NCI-H2196 treated with DMSO at 0.1 percent for 48 hours (cell line): ENCODE measurements at regions not wholly inside any gene's neighbourhood (a gene's known extent, or its start where the extent isn't known, plus 50 kb on each side); places are given as distances from the start of the nearest gene placed in this dataset.
"Not testable (repeated sequence)": the region's sequence is repeated elsewhere in the genome, so short reads cannot be mapped to it uniquely, and the experiment has no call there.

ENCODE experiments used
- DNase-seq: peaks from one replicate; lab custom pipeline; 2025; ENCODE audit not compliant: unreplicated experiment; lab: John Stamatoyannopoulos, UW

DNA sequence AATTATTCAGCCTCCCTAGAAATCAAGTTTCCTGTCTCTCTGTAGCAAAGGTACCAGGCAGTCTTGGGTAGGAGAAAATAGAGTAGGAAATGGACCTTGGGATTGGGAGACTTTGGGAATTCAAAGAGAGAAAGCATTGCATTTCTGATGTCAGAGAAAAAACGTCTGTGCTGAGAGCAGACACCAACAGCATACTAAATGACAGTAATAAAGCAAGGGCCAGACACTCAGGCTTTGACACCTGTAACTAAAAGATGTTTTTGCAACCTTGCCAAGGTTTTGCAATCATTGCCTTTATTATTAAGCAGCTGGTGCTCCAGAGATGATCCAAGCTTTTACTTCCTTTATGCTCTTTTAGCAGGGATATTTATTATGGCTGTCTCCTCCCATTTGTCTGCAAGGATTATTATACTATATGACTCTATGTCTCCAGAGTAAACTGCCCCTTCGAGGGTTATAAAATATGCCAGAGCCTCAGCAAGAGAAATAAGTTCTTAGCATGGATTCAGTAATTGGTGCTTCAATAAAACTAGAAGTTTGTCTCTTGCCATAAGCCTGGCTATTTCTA lies 85.2 kb upstream of the GRAMD1B start:
- DNase-seq = peak; percentile 42

DNA sequence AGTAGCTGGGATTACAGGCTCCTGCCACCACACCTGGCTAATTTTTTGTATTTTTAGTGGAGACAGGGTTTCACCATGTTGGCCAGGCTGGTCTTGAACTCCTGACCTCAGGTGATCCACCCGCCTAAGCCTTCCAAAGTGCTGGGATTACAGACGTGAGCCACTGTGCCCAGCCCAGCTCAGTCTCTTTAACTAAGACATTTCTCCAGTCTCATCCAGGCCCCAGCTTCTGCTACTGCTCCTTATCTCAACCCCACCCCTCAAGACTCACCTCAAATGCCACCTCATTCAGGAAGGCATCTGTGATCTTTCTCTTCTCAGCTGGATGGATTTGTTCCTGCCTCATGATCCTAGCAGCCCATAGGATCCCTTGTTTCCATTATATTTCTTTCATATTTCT lies 85.9 kb upstream of the GRAMD1B start:
- DNase-seq = not testable (repeated sequence)

DNA sequence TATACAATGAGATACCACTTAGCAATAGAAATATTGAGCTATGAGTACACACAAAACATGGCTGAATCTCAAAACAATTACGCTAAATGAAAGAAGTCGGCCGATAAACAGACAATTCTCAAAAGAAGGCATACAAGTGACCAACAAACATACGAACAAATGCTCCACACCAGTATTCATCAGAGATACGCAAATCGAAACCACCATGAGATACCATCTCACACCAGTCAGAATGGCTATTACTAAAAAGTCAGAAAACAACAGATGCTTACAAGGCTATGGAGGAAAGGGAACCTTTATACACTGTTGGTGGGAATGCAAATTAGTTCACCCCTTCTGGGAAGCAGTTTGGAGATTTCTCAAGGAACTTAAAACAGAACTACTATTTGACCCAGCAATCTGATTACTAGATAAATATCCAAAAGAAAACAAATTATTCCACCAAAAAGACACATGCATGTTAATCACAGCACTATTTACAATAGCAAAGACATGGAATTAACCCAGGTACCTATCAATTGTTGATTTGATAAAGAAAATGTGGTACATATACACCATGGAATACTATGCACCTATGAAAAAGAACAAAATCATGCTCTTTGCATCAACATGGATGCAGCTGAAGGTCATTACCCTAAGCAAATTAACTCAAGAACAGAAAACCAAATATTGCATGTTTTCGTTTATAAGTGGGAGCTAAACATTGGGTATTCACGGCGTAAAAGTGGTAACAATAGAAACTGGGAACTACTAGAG lies 90.9 kb upstream of the GRAMD1B start:
- no peak for DNase-seq

DNA sequence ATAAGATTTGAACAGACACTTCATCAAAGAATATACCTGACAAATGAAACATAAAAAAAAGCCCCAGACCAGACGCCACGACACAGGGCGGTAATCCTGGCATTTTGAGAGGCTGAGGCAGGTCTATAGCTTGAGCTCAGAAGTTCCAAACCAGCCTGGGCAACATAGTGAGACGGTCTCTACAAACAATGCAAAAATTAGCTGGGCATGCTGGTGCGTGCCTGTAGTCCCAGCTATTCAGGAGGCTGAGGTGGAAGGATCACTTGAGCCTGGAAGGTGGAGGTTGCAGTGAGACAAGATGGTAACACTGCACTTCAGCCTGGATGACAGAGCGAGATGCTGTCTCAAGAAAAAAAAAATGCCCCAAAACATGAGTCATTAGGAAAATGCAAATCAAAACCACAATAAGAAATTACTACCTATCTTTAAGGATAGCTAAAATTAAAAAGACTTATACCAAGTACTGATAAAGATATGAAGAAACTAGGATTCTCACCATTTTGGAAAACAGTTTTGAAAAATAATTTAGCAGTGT lies 91.7 kb upstream of the GRAMD1B start:
- no peak for DNase-seq

DNA sequence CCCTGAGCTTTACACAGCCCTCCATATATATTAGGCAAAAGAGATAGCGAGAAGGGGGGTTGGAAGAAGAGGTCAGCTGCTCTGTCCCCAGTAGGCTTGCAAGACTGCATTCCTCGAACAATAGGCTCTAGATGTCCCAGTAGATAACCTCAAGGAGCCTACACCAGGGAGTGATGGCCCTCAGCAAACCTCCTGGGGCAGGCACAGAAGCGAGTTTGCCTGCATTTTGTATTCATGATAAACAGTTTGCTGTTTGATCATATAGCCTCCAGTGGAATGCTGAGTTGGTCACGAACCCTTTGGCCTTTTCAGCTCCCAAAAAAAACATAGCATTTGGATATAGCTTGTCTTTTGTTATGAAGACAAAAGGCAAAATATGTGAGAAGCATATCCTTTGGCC lies 95.1 kb upstream of the GRAMD1B start:
- DNase-seq = no peak

DNA sequence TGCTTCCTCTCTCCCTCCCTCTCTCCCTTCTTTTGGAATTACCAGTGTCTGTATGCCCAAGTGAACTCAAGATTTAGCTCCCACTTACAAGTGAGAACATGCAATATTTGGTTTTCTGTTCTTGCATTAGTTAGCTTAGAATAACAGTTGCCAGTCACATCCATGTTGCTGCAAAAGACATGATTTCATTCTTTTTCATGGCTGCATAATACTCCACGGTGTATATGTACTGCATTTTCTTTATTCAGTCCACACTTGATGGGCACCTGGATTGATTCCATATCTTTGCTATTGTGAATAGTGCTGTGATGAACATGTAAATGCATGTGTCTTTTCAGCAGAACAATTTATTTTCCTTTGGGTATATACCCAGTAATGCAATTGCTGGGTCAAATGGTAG lies 97.5 kb upstream of the GRAMD1B start:
- DNase-seq = not testable (repeated sequence)

DNA sequence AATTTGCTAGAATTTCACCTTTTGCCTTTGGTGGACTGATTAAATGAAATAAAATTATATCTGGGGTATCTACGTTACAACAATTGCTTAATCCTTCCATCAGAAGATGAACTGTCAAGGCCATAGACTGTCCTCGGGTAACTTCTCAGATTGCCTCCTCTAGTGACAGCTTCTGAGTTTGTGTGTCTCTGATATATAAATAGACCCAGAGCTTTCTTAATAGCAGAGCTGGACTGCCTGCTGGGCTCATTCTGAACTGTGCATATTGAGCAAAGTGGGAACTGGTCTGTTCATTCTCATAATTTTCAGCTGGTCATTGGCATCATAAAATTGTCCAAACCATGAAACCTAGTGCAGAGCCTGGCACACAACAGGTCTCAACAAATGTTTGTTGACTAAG lies 99.1 kb upstream of the GRAMD1B start:
- no peak for DNase-seq

DNA sequence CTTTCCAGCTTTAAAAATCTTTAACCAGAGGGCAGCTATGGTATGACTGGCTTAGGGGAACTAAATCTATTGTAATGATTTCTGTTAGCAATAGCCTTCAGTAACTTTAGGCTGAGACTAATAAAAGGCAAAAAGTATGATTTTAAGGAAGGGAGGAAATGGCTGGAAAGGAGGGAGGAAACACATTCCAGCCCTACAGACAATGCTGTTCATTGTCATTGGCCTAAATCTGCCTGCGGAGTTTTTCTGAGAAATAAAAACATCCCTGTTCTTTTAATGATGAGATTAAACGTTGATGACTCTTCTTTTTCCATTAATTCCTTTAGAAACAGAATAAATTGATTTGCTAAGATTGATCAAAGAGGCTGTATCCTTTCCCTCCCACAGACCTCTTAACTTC lies 99.6 kb upstream of the GRAMD1B start:
- no peak for DNase-seq

DNA sequence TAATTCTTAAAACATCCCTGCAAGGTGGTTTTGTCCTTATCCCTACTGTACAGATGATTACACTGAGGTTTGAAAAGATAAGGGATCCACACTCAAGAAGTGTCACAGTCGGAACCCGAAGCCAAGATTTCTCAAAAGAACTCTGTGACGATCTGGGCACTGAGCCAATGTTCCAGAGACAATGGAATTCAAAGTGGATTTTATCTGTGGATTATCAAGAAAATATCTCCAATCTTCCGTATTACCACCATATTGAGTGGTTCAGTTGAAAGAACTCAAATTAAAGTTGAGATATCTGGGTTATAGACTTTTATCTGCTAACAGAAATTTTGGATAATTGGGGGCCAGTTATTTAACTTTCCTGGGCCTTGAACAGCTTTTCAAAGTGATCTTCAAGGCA lies 100.0 kb upstream of the GRAMD1B start:
- no peak for DNase-seq

DNA sequence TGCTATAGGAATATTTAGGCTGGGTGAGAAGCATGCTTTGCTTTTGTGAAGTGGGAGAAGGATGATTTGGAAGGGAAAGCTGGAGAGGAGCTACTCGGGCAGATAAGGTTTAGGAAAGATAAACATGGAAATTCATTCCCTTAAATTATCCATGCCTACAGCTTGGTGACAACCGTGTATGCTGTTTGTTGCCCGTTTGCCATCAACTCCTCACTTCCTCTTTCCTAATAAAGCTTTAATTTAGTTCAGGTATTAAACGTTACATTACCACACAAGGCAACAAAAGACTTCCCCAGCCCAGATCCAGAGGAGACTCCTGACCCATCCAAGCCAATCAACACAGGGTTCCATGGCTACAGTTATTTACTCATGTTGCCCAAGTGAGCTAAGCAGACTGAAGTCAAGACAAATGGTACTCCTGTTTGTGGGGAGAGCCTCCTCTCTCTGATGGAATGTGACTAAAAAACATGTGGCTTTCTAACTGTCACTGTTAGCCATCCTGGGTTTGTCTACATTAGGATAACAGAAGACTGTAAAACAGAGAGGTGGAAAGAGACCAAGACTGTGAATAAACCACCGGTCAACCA lies 101.7 kb upstream of the GRAMD1B start:
- no peak for DNase-seq

DNA sequence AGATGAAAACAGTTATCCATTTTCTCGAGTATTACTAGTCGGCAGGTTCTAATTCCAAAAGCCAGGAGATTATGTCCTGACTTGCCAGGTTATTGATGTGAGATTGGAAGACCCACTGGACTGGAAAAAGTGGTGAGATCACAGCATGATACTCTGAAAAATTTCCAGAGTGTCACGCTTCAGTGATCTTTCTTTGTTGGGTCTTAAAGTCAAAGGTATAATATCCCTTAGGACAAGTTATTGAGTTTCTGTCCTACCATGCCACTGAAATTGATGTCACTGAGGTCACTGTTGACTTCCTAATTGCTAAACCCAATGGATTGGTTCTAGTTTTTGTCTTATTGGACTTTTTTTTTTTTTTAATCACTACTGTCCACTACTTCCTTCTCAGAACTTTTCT lies 104.5 kb upstream of the GRAMD1B start:
- DNase-seq = no peak

DNA sequence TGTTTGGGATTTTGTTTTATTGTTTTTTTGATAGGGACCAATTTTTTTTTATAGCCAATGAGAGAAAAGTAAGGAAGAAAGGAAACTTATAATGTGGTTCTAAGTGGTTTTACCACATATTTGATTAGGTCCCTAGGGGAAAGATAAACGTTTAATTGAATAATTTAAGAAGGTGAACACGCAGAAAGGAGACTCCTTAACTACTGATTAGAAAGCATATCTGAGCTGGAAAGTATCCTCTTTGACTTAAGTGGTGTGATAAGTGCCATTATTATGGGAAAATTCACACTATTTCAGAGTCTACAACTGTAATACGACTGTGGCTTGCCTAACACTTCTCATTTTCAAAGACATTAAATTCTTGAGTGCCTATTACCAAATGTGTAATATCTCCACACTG lies 106.5 kb upstream of the GRAMD1B start:
- no peak for DNase-seq

DNA sequence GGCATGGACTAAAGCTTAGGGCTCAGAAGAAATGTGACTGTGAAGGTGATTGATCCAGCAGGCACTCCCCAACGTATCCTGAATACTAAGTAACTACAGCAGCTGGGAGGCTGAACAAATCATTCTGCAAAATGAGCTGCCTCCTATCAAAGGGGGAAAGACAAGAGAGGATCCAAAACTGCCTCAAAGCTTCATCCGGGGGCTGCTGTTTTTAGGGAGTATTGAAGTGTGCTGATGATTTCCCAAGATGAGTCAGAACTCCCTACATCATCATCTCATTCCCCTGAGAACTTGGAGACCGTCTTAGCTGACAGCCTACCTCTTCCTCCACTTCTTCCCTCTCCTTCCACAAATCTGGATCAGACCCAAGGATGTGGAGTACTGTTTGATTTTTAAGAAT lies 108.4 kb upstream of the GRAMD1B start:
- no peak for DNase-seq

DNA sequence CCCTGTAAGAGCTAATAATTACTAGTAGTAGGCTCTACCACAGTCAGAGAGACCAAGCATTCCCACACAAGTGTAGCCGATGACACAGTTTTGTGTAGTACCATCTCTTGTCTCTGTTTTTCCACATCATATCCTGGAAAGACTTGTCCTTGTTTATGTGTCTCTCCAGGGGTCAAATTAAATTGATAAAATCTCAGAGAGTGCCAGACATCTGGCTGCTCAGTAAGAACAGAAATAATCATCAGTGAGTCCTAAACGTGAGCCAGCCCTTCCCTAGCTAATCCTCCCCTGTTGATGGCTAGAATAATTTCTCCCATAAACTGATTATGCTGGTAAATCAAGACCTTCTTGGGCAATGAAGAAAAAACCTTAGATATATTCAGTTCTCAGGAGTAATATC lies 111.4 kb upstream of the GRAMD1B start:
- no peak for DNase-seq

DNA sequence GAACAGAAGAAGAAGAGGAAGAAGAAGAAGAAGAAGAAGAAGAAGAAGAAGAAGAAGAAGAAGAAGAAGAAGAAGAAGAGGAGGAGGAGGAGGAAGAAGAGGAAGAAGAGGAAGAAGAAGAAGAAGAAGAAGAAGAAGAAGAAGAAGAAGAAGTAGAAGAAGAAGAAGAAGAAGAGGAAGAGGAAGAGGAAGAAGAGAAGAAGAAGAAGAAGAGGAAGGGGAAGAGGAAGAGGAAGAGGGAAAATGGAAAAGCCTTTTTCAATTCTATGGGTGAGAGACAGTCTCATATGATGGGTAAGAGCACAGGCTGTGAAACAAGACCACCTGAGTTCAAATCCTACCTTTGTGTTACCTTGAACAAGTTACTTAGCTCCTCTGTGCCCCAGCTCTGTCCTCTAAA lies 111.9 kb upstream of the GRAMD1B start:
- DNase-seq = not testable (repeated sequence)

DNA sequence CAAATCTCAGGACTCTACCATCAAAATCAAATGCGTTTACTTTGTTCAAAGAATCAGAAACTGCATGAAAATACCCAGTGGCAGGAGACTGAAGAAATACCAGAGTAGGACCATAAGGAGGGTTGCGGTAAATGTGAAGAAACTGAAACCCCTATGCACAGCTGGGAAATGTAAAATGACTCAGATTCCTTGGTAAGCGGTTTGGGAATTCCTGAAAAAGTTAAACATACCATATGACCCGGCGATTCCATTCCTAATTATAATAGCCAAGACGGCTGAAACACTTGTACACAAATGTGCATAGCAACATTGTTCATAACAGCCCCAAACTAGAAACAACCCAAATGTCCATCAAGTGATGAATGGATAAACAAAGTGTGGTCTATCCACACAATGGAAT lies 114.1 kb upstream of the GRAMD1B start:
- no peak for DNase-seq

DNA sequence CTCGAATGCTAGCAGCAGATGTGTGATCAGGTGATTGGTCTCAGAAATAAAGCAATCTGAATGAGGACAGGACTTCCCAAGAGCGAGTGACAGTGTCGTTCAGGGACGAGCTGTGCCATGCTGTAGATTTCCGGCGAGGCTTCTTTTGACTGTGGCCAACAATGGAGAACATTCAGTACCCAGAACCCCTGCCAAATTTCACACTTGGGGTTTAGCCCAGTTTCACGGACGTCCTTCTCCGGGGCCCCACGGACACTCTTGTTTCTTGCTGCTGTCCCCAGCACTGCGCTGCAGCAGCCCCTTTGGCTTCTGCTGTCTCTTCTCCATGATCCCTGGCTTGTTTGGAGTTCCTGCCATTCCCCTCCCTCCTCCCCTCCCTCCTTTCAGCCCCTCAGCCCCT lies 115.1 kb upstream of the GRAMD1B start:
- DNase-seq = no peak

DNA sequence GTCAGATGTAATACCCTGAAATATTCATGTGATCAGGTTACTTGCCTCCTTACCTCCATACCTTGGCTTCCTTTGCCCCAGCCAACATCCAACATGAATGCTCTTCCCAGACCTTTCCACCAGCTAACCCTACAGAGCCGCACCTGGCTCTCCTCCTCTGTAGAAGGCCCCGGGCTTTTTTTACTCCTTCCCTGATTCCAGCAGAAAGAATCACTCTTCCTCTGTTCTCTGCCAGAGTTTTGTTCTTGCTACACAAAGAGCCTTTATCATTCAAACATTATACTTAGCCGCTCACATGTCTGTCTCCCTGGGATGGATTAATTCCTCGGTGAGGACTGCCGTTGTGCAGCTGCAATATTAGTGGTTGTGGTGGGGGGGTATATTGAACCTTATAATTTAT lies 116.8 kb upstream of the GRAMD1B start:
- DNase-seq = no peak

DNA sequence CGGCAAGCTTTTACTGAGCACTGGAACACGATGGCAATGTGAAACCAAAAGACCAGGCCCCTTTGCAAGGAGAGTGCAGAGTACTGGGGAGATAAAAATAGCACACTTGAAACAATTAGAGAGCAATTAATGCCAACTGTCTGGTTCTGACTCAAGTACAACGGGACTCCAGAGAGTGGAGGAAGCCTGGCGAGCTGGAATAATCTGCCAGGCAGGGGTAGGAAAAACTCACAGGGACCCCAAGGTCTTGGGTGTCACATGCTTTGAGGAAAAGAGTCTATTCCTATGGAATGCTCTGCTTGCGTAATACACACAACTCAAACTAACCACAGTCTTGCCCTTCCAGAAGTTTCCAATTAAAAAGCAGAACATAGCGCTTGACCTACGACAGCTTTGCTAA lies 113.0 kb upstream of the CLMP start:
- peak; percentile 21 for DNase-seq

DNA sequence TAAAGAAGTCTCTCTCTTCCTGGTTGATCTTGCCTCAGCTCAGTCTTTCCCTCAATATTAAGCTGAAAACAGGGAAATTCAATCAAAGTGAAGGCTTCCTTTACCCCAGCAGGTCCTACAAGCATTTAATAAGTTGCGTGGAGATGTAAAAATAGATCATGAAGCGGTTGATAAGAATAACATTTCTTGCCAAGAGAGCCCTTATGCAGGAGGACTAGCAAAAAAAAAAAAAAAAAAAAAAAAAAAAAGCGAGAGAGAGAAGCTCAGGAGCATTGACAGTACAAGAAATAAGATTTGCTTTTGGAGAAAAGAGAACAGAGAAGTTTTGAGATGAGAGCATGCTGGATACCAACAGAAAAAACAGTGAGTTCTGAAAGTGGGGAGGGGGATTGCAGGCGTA lies 112.2 kb upstream of the CLMP start:
- DNase-seq = no peak

DNA sequence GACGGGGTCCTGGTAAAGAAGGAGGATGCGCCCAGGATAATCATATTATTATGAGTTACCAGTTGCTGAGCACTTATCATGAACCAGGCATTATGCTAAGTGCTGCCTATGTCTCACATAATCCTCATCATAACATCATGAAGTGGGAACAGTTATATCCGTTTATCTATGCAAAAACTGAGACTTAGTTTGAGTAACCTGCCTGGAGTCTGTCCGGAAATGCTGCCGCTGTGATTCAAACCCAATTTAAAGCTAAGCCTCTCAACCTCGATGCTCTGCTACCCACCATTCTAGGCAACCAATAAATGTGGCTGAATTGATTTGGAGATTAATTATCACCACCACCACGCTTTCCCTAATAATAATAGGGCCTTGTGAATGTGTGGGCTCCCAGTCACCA lies 111.5 kb upstream of the CLMP start:
- DNase-seq = no peak

DNA sequence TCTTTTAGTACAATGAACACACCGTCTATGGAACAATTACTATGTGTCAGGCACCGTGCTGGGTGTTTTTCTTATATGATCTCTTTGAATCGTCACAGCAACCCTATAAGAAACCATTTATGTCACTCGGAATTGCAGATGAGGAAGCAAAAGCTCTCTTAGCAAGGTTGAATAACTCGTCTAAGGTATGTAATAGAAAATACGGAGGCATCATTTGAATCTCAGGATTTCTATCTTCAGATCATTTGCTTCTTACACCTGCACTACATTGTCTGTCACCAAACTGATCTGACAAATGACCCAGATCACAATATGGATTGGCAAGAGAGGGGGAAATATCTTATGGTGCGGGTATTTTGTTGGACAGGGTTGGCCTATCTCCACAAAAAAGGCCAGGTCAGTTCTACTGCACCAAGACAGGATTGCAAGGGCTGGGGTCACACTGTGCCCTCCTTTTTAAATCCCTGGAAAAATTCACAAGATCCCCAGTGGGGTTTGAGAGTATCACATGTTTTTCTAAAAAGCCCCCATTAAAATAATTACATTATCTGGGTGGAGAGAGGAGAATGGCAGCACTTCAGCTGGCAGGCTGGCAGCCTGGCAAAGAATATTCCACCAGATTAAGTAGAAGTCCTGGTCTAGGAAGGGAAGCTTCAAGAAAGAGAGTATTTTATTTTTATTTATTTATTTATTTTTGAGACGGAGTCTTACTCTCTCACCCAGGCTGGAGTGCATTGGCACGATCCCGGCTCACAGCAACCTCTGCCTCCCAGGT lies 110.7 kb upstream of the CLMP start:
- no peak for DNase-seq
